ENCODE measurements at regions not wholly inside any gene's neighbourhood (a gene's known extent, or its start where the extent isn't known, plus 50 kb on each side); places are given as distances from the start of the nearest gene placed in this dataset.
"Not testable (repeated sequence)": the region's sequence is repeated elsewhere in the genome, so short reads cannot be mapped to it uniquely, and the experiment has no call there.

- TF ChIP-seq POLR2A (IDR thresholded peaks at IDR 0.05): no peak
- TF ChIP-seq CTCF (IDR thresholded peaks at IDR 0.05 in 4 of 5, conservative IDR thresholded peaks at IDR 0.05 in 1 of 5): no peak
- ATAC-seq (no peak), DNase-seq (no peak)
- in situ Hi-C loops (cut with MboI; ENCODE audit: low sequenced_read_pairs in 4 of 4) (no loop called here), intact Hi-C loops (cut with DNase I; ENCODE audit: low total_unique reads) (no loop called here)
- H3K27me3 ChIP-seq: no peaks in the 10 kb centered on the region
- H3K36me3 ChIP-seq: no peaks in the 10 kb centered on the region
- no peaks in the 10 kb centered on the region for H3K4me1 ChIP-seq
- H3K27ac ChIP-seq: no peak overlapping the region
- H3K9me3 ChIP-seq: no peaks in the 10 kb centered on the region
- no peak overlapping the region for H3K4me3 ChIP-seq
These were observed 660.4 kb downstream of the CD109 start for GRCh38 chr6:74356391-74356790.

GRCh38 chr6:74346936-74347535 is 651.0 kb downstream of the CD109 start:
- in situ Hi-C loops (cut with MboI; ENCODE audit: low sequenced_read_pairs in 4 of 4): no loop called here
- H3K4me1 ChIP-seq: no peaks in the 10 kb centered on the region
- ATAC-seq (no peak), DNase-seq (no peak)
- no peak overlapping the region for H3K27ac ChIP-seq
- TF ChIP-seq POLR2A (IDR thresholded peaks at IDR 0.05): no peak
- TF ChIP-seq CTCF (IDR thresholded peaks at IDR 0.05 in 4 of 5, conservative IDR thresholded peaks at IDR 0.05 in 1 of 5): no peak
- H3K27me3 ChIP-seq: no peaks in the 10 kb centered on the region
- no peaks in the 10 kb centered on the region for H3K9me3 ChIP-seq
- intact Hi-C loops (cut with DNase I; ENCODE audit: low total_unique reads): no loop called here
- no peaks in the 10 kb centered on the region for H3K36me3 ChIP-seq
- no peak overlapping the region for H3K4me3 ChIP-seq

- intact Hi-C loops (cut with DNase I; ENCODE audit: low total_unique reads) (no loop called here), in situ Hi-C loops (cut with MboI; ENCODE audit: low sequenced_read_pairs in 4 of 4) (no loop called here)
- Histone ChIP-seq H3K4me3 (no peak overlapping the region), H3K36me3 (no peaks in the 10 kb centered on the region), H3K27ac (no peak overlapping the region), H3K27me3 (no peaks in the 10 kb centered on the region), H3K9me3 (no peaks in the 10 kb centered on the region), H3K4me1 (no peaks in the 10 kb centered on the region)
- DNase-seq (no peak), ATAC-seq (no peak)
- TF ChIP-seq CTCF (IDR thresholded peaks at IDR 0.05 in 4 of 5, conservative IDR thresholded peaks at IDR 0.05 in 1 of 5) (no peak), POLR2A (IDR thresholded peaks at IDR 0.05) (no peak)
These were observed 647.8 kb downstream of the CD109 start for GRCh38 chr6:74343804-74344203.

GRCh38 chr6:74343321-74343720 is 647.3 kb downstream of the CD109 start:
- DNase-seq; H3K27ac ChIP-seq; H3K27me3 ChIP-seq; H3K36me3 ChIP-seq; intact Hi-C loops (cut with DNase I; ENCODE audit: low total_unique reads); ATAC-seq; H3K4me1 ChIP-seq; H3K9me3 ChIP-seq; H3K4me3 ChIP-seq; in situ Hi-C loops (cut with MboI; ENCODE audit: low sequenced_read_pairs in 4 of 4): not testable (repeated sequence)

- TF ChIP-seq POLR2A (IDR thresholded peaks at IDR 0.05): no peak
- no peak for TF ChIP-seq CTCF (IDR thresholded peaks at IDR 0.05 in 4 of 5, conservative IDR thresholded peaks at IDR 0.05 in 1 of 5)
- ATAC-seq: no peak
- no peaks in the 10 kb centered on the region for H3K9me3 ChIP-seq
- H3K4me1 ChIP-seq: no peaks in the 10 kb centered on the region
- intact Hi-C loops (cut with DNase I; ENCODE audit: low total_unique reads): no loop called here
- no peak for DNase-seq
- in situ Hi-C loops (cut with MboI; ENCODE audit: low sequenced_read_pairs in 4 of 4): no loop called here
- H3K27me3 ChIP-seq: no peaks in the 10 kb centered on the region
- no peaks in the 10 kb centered on the region for H3K36me3 ChIP-seq
- no peak overlapping the region for H3K4me3 ChIP-seq
- H3K27ac ChIP-seq: no peak overlapping the region
These were observed 638.7 kb downstream of the CD109 start for GRCh38 chr6:74334722-74335121.
